ENCODE measurements at regions not wholly inside any gene's neighbourhood (a gene's known extent, or its start where the extent isn't known, plus 50 kb on each side); places are given as distances from the start of the nearest gene placed in this dataset.

DNA sequence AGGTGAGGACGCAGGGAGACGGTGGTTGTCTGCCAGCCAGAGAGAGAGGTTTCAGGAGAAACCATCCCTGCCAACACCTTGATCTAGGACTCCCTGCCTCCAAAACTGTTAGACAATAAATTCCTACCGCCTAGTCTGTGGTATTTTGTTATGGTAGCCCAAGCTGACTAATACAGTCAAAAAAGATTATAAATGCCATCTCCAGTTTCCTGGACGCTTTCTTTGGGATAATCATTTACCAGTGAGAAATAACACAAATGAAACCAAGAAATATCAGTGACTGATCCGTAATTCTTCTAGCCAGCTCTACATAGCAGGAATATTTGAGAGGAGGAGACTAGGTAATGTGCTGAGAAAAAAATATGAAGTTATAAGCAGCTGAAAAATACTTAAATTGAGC is 707.8 kb upstream of the LMCD1 start:
- H3K4me1 Mint-ChIP-seq = no peaks in the 10 kb centered on the region
- ChIA-PET POLR2A (no interaction called here), CTCF (no interaction called here)
- no peak overlapping the region for H3K27ac Mint-ChIP-seq
- H3K9me3 Mint-ChIP-seq (ENCODE audit: low read depth) = no peaks in the 10 kb centered on the region
- no peaks in the 10 kb centered on the region for H3K27me3 Mint-ChIP-seq
- H3K36me3 Mint-ChIP-seq (ENCODE audit: low read depth) = no peaks in the 10 kb centered on the region
- DNase-seq (no peak), ATAC-seq (no peak)
- no peak overlapping the region for H3K4me3 Mint-ChIP-seq
- intact Hi-C loops (cut with DNase I, micrococcal nuclease) = no loop called here

DNA sequence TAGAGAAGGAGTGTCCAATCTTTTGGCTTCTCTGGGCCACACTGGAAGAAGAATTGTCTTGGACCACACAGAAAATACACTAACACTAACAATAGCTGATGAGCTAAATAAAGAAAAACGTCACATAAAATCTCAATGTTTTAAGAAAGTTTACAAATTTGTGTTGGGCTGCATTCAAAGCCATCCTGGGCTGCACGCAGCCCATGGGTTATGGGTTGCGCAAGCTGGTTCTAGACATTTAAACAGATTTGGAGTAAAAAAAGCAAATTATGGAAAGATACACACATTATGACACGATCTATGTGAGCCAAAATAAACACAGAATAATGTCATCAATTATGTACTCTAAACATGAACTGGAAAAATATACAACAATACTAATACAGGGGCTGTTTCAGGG is 703.3 kb upstream of the LMCD1 start:
- H3K9me3 Mint-ChIP-seq (ENCODE audit: low read depth) = no peaks in the 10 kb centered on the region
- no peaks in the 10 kb centered on the region for H3K27me3 Mint-ChIP-seq
- DNase-seq = no peak
- CTCF ChIA-PET = no interaction called here
- POLR2A ChIA-PET = no interaction called here
- no peak overlapping the region for H3K27ac Mint-ChIP-seq
- H3K36me3 Mint-ChIP-seq (ENCODE audit: low read depth) = no peaks in the 10 kb centered on the region
- no peaks in the 10 kb centered on the region for H3K4me1 Mint-ChIP-seq
- intact Hi-C loops (cut with DNase I, micrococcal nuclease) = no loop called here
- no peak for ATAC-seq
- H3K4me3 Mint-ChIP-seq = no peak overlapping the region

DNA sequence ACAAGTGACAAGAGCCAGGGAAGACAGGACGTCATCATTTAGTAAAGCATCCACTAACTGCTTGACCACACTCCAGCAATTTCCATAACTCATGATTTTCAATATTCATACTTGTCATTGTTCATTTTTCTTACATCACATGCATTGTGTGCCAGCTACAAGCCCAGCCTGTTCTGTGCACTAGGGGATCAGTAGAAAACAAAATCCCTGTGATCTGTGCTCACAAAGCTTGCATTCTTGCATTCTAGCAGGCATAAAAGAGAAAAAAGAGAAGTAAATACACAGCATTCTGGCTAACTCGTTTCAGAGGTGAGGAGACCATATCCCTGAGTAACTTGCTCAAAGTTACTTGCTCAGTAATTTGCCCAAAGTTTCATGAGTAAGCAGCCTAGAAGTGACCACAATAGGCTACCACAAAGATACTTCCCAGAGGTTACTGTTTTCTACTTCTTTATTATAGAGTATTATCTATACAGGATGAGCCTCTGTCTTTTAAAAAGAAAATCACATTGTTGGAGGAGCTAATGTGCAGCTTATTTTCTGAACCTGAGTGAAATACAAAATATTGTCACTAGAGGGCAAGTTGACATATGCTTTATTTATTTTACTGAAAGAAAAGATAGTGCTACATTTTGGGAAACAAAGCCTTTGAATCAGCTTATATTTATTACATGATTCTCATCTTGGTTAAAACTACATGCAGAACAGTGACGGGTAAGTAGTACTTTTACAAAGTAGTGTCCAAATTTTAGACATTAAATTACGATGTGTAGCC is 701.4 kb upstream of the LMCD1 start:
- Mint-ChIP-seq H3K9me3 (ENCODE audit: low read depth) (no peaks in the 10 kb centered on the region), H3K4me1 (no peaks in the 10 kb centered on the region), H3K36me3 (ENCODE audit: low read depth) (no peaks in the 10 kb centered on the region), H3K27me3 (no peaks in the 10 kb centered on the region), H3K4me3 (no peak overlapping the region), H3K27ac (no peak overlapping the region)
- no peak for ATAC-seq
- CTCF ChIA-PET = interaction anchor here (0.9 to 1.3 kb wide), 4 partner anchors 17 to 617 kb away, joined by 3 to 4 read pairs (median 3); no protein-coding TSS in a partner anchor
- intact Hi-C loops (cut with DNase I, micrococcal nuclease) = loop anchor here (1.0 to 10.0 kb wide), 2 partner anchors 311 to 315 kb away; no protein-coding TSS in a partner anchor
- POLR2A ChIA-PET = no interaction called here
- DNase-seq = no peak

DNA sequence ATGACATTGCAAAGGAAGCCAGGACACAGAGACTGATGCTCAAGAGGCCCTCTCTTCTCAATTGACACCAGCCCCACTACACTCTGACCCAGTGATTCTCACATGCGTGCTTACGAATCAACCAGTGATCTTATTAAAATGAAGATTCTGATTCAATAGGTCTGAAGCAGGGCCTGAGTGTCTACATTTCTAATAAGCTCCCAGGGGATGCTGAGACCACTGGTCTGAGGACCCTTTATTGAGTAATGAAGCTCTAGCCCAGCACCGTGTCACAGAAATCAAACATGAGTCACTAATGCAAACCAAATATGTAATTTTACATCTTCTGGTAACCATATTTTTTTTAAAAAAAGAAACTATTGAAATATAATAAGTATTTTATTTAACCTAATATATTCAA is 689.1 kb upstream of the LMCD1 start:
- Mint-ChIP-seq H3K36me3 (ENCODE audit: low read depth) (peaks cover 2% of the 10 kb centered on the region), H3K27me3 (no peaks in the 10 kb centered on the region), H3K9me3 (ENCODE audit: low read depth) (peaks cover 4% of the 10 kb centered on the region), H3K4me3 (no peak overlapping the region), H3K4me1 (no peaks in the 10 kb centered on the region), H3K27ac (no peak overlapping the region)
- DNase-seq (no peak), ATAC-seq (no peak)
- intact Hi-C loops (cut with DNase I, micrococcal nuclease) = no loop called here
- ChIA-PET CTCF (no interaction called here), POLR2A (no interaction called here)

DNA sequence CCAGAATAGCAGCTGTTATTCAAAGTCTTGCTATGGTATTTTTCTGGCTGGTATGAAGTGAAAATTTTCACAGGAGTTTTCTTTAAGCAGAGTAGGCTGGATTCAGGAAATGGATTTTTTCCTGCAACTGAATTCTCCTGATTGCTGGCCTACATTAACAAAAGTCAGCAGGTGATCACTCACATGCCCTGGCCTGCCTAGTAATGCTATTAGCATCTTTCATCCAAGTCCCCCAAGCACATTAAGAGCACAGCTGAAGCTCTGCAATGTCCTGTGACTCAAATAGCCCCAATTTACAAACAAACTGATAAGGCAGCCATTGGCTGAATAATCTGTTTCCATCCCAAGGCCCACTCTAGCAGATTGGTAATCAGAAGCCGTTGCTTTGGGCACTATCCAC is 688.3 kb upstream of the LMCD1 start:
- intact Hi-C loops (cut with DNase I, micrococcal nuclease) = no loop called here
- Mint-ChIP-seq H3K9me3 (ENCODE audit: low read depth) (peaks cover 4% of the 10 kb centered on the region), H3K36me3 (ENCODE audit: low read depth) (peaks cover 2% of the 10 kb centered on the region), H3K4me1 (no peaks in the 10 kb centered on the region), H3K4me3 (no peak overlapping the region), H3K27ac (no peak overlapping the region), H3K27me3 (peaks cover 2% of the 10 kb centered on the region)
- ChIA-PET POLR2A (no interaction called here), CTCF (no interaction called here)
- no peak for ATAC-seq
- DNase-seq = no peak

DNA sequence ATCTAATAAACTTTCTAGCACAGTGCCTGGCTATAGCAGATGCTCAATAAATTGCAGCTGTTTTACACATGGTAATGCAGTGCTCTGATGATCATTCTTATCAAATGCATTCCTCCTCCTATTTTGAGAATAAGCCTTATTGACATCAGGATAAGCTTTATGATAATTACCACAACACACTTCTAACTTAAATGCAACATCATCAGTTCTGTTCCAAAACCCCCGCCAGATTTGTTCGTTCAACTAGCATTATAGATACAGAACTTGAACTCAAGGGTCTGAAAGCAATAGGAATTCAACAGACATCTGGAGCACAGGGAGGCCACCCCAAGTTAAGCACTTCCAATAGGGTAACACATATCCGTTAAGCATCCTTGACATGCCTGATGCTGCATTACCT is 684.4 kb upstream of the LMCD1 start:
- no peak overlapping the region for H3K27ac Mint-ChIP-seq
- peaks cover 5% of the 10 kb centered on the region for H3K9me3 Mint-ChIP-seq (ENCODE audit: low read depth)
- H3K4me1 Mint-ChIP-seq = no peaks in the 10 kb centered on the region
- DNase-seq (no peak), ATAC-seq (no peak)
- H3K27me3 Mint-ChIP-seq = peaks cover 3% of the 10 kb centered on the region
- intact Hi-C loops (cut with DNase I, micrococcal nuclease) = no loop called here
- no peak overlapping the region for H3K4me3 Mint-ChIP-seq
- no peaks in the 10 kb centered on the region for H3K36me3 Mint-ChIP-seq (ENCODE audit: low read depth)
- ChIA-PET CTCF (no interaction called here), POLR2A (no interaction called here)

DNA sequence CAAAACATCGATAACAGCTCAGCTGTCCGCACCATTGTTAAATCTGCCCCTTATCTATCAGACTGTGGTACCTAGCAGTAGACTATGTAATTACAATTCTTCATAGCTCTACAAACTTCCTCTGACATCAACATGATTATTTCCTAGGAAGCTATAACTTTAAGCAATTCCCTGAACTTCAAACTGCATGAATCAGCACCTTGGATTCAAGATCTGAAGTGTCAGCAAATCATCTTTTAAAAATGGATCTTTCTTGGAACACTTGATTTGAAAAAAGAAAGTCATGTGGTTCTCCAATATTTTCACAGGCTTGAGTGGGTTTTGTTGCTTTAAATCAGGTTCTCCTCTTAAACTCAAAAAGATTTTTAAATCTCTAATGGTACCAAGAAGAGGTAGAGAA is 680.7 kb upstream of the LMCD1 start:
- H3K4me3 Mint-ChIP-seq = no peak overlapping the region
- H3K4me1 Mint-ChIP-seq = no peaks in the 10 kb centered on the region
- H3K36me3 Mint-ChIP-seq (ENCODE audit: low read depth) = peaks cover 7% of the 10 kb centered on the region

DNA sequence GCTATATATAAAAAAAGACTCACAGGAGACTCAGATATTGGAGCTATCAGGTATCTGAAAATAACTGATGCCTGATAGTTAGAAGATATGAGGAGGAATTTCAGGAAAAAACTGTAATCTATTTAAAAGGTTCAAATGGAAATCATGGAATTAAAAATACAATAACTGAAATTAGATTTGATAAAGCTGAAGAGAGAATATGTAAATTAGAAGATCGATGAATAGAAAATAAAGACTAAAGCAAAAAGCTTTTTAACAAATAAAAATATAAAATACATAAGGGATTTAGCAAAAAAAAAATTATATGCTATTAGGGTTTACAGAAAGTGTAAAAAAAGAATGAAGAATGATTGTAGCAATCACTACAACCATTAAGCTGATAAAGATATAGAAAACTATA is 679.8 kb upstream of the LMCD1 start:
- Mint-ChIP-seq H3K4me3 (no peak overlapping the region), H3K27me3 (peaks cover 6% of the 10 kb centered on the region), H3K36me3 (ENCODE audit: low read depth) (peaks cover 9% of the 10 kb centered on the region), H3K9me3 (ENCODE audit: low read depth) (peaks cover 30% of the 10 kb centered on the region), H3K4me1 (no peaks in the 10 kb centered on the region), H3K27ac (no peak overlapping the region)
- ChIA-PET CTCF (no interaction called here), POLR2A (no interaction called here)
- ATAC-seq (no peak), DNase-seq (no peak)
- intact Hi-C loops (cut with DNase I, micrococcal nuclease) = no loop called here

More for the DNA sequence above, 680.7 kb upstream of the LMCD1 start:
- Mint-ChIP-seq H3K27ac (no peak overlapping the region), H3K9me3 (ENCODE audit: low read depth) (peaks cover 24% of the 10 kb centered on the region), H3K27me3 (peaks cover 4% of the 10 kb centered on the region)
- no peak for DNase-seq
- POLR2A ChIA-PET = no interaction called here
- ATAC-seq = no peak
- CTCF ChIA-PET = no interaction called here
- intact Hi-C loops (cut with DNase I, micrococcal nuclease) = no loop called here

DNA sequence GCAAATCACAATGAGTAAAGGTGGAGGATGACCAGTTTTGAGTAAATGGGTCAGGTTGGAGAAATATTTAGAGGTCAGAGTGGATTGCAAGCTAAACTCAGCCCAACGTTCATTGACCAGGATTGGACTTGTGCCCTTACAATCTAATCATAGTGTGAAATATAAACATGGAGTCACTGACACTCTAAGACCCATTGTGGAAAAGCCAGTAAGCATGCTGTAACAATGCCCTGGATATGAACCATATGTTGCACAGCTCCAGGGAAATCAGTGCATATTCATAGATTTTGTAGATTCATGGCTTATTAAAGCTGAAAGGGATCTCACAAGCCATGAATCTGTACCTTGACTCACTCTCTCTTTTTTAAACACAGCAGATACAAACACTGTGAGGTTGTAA is 660.2 kb upstream of the LMCD1 start:
- CTCF ChIA-PET = no interaction called here
- Mint-ChIP-seq H3K9me3 (ENCODE audit: low read depth) (no peaks in the 10 kb centered on the region), H3K27ac (no peak overlapping the region), H3K4me1 (no peaks in the 10 kb centered on the region), H3K4me3 (no peak overlapping the region), H3K27me3 (no peaks in the 10 kb centered on the region), H3K36me3 (ENCODE audit: low read depth) (no peaks in the 10 kb centered on the region)
- DNase-seq = no peak
- intact Hi-C loops (cut with DNase I, micrococcal nuclease) = no loop called here
- POLR2A ChIA-PET = no interaction called here
- no peak for ATAC-seq

DNA sequence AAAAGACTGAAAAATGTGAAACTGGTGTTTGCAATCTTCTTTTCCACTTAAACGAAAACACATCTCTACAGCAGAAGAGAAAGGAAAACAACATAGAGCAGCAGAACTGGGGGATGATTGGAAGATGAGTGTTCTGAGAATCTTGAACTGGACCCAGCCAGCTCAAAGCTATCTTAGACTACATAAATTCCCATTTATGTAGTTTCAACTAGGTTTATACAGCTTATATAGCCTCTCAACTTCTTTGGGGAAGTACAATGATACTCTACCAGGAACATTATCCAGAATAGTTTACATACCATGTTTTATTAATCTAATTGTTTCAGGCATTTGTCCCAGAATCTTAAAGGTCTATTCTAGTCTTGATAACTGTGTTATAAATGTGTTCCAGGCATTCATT is 658.2 kb upstream of the LMCD1 start:
- ChIA-PET CTCF (no interaction called here), POLR2A (no interaction called here)
- Mint-ChIP-seq H3K36me3 (ENCODE audit: low read depth) (no peaks in the 10 kb centered on the region), H3K4me1 (no peaks in the 10 kb centered on the region), H3K4me3 (no peak overlapping the region), H3K27ac (no peak overlapping the region), H3K27me3 (no peaks in the 10 kb centered on the region), H3K9me3 (ENCODE audit: low read depth) (no peaks in the 10 kb centered on the region)
- intact Hi-C loops (cut with DNase I, micrococcal nuclease) = no loop called here
- no peak for ATAC-seq
- no peak for DNase-seq

DNA sequence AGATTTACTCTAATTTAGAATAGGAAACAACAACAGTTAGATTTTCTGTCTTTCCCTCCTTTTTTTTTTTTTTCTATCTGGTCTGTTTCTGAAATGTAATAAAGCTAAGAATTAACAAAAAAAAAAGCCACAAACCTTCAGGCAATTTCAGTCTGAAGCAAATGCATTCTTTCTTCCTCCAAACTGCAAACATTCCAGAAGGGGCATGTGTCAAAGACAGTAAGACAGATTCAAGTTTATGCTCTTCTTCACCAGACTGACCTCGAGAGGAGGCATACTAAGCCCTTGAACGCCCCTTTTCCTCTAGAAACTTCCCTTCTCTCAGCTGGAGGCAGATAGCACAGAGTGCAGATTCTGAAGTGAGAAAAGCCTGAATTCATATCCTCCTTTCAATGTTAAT is 654.6 kb upstream of the LMCD1 start:
- H3K27ac Mint-ChIP-seq = no peak overlapping the region
- H3K36me3 Mint-ChIP-seq (ENCODE audit: low read depth) = no peaks in the 10 kb centered on the region
- POLR2A ChIA-PET = no interaction called here
- DNase-seq (no peak), ATAC-seq (no peak)
- no peaks in the 10 kb centered on the region for H3K27me3 Mint-ChIP-seq
- CTCF ChIA-PET = no interaction called here
- no peak overlapping the region for H3K4me3 Mint-ChIP-seq
- no peaks in the 10 kb centered on the region for H3K9me3 Mint-ChIP-seq (ENCODE audit: low read depth)
- H3K4me1 Mint-ChIP-seq = peaks cover 2% of the 10 kb centered on the region
- intact Hi-C loops (cut with DNase I, micrococcal nuclease) = no loop called here

DNA sequence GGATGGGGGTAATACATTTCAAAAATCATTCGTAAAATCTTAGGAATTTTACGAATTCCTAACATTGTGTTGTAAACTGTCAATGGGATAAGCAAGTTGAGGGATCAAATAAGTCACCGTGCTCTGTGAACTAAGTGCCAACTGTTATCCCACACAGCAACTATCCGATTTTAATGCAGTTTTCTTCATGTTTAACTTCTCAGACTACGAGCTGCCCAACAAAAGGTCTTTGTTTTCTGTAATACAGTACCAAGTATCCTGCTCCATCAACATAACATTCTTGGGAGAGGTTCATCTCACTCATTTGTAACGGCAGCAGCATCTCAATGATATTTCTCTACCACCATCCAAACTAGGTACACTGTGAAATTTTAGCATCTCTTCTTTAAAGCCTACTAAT is 654.1 kb upstream of the LMCD1 start:
- no peak overlapping the region for H3K27ac Mint-ChIP-seq

DNA sequence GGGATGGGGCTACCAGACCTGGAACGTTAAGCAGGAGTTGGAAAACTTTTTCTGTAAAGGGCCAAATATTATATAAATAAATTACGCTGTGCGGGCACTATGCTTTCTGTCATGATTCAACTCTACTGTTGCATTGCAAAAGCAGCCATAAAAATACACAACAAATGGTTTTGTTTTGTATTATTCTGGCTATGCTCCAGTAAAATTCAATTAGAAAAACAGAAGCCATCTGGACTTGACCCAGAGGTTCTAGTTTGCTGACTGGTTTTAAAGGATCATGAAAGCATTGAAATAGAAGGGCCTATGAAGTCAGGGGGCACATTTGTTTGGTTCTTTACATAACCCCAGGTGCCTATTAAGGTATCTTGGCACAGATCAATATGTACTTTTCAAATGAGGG is 647.4 kb upstream of the LMCD1 start:
- H3K27me3 Mint-ChIP-seq = no peaks in the 10 kb centered on the region
- no peak overlapping the region for H3K27ac Mint-ChIP-seq
- DNase-seq (no peak), ATAC-seq (no peak)
- intact Hi-C loops (cut with DNase I, micrococcal nuclease) = no loop called here
- ChIA-PET CTCF (no interaction called here), POLR2A (no interaction called here)
- H3K4me1 Mint-ChIP-seq = peaks cover 2% of the 10 kb centered on the region
- no peak overlapping the region for H3K4me3 Mint-ChIP-seq
- H3K9me3 Mint-ChIP-seq (ENCODE audit: low read depth) = peaks cover 2% of the 10 kb centered on the region
- H3K36me3 Mint-ChIP-seq (ENCODE audit: low read depth) = no peaks in the 10 kb centered on the region

More for the DNA sequence above, 654.1 kb upstream of the LMCD1 start:
- CTCF ChIA-PET = no interaction called here
- POLR2A ChIA-PET = no interaction called here
- Mint-ChIP-seq H3K36me3 (ENCODE audit: low read depth) (no peaks in the 10 kb centered on the region), H3K9me3 (ENCODE audit: low read depth) (peaks cover 1% of the 10 kb centered on the region), H3K27me3 (no peaks in the 10 kb centered on the region), H3K4me1 (peaks cover 2% of the 10 kb centered on the region), H3K4me3 (no peak overlapping the region)
- no peak for ATAC-seq
- intact Hi-C loops (cut with DNase I, micrococcal nuclease) = no loop called here
- no peak for DNase-seq

All from activated CD4-positive, alpha-beta T cell treated with anti-CD3 and anti-CD28 coated beads for 36 hours (primary cell).